Liver (tissue), 8 donors: ENCODE measurements at regions not wholly inside any gene's neighbourhood (a gene's known extent, or its start where the extent isn't known, plus 50 kb on each side); places are given as distances from the start of the nearest gene placed in this dataset.
"Not testable (repeated sequence)": the region's sequence is repeated elsewhere in the genome, so short reads cannot be mapped to it uniquely, and the experiment has no call there.

ENCODE experiments used
- DNase-seq: peaks from one replicate; pipeline ENCODE4 v3.0.0-alpha.2; 2017; ENCODE audit warnings: low spot score
- H3K27ac ChIP-seq, 2 donors: one replicate each; pipeline ENCODE4 v1.7.0; 2013; ENCODE audit warnings: inconsistent platforms in 2 of 2, low read length in 2 of 2, control low read depth in 1 of 2, low read depth in 1 of 2, mild to moderate bottlenecking in 1 of 2
- H3K27me3 ChIP-seq, 4 donors: one replicate each; pipeline versions ENCODE4 v1.6.1 to v1.7.0; 2013; ENCODE audit warnings: low read length in 3 of 4, inconsistent platforms in 1 of 4, mild to moderate bottlenecking in 1 of 4, moderate library complexity in 1 of 4; ENCODE audit not compliant: control insufficient read depth in 4 of 4, insufficient read depth in 4 of 4
- H3K36me3 ChIP-seq, 4 donors: one replicate each; pipeline versions ENCODE4 v1.6.1 to v1.7.0; 2013; ENCODE audit warnings: low read length in 3 of 4, mild to moderate bottlenecking in 3 of 4, low read depth in 1 of 4, moderate library complexity in 1 of 4; ENCODE audit not compliant: control insufficient read depth in 4 of 4, insufficient read depth in 3 of 4
- H3K4me1 ChIP-seq, 4 donors: one replicate each; pipeline versions ENCODE4 v1.6.1 to v1.7.0; 2013; ENCODE audit warnings: low read length in 3 of 4, mild to moderate bottlenecking in 3 of 4, moderate library complexity in 1 of 4; ENCODE audit not compliant: control insufficient read depth in 4 of 4, insufficient read depth in 4 of 4
- H3K4me3 ChIP-seq, 3 donors: one replicate each; pipeline versions ENCODE4 v1.6.1 to v1.7.0; 2013; ENCODE audit warnings: low read length in 3 of 3, control low read depth in 1 of 3, low read depth in 1 of 3, mild to moderate bottlenecking in 1 of 3
- H3K9ac ChIP-seq, 2 donors: one replicate each; pipeline ENCODE4 v1.7.0; 2013; ENCODE audit warnings: low read length in 2 of 2, mild to moderate bottlenecking in 2 of 2, moderate library complexity in 2 of 2, control low read depth in 1 of 2, low read depth in 1 of 2
- H3K9me3 ChIP-seq, 4 donors: one replicate each; pipeline versions ENCODE4 v1.6.1 to v1.7.0; 2013; ENCODE audit warnings: low read length in 3 of 4; ENCODE audit not compliant: control insufficient read depth in 4 of 4
- ATF3 ChIP-seq: IDR thresholded peaks from 2 replicates; pipeline ENCODE4 v1.6.1; 2016; ENCODE audit warnings: antibody characterized with exemption
- CTCF ChIP-seq: fragments of 150-350 bp; IDR thresholded peaks from 2 replicates; pipeline ENCODE4 v1.5.1; 2017; ENCODE audit warnings: improper control_type of control experiment, low read depth, low read length; ENCODE audit not compliant: missing input control
- EGR1 ChIP-seq, 2 donors: IDR thresholded peaks; 2 replicates each; pipeline ENCODE4 v1.6.1; 2016 to 2018; ENCODE audit warnings: antibody characterized with exemption in 2 of 2, low read depth in 2 of 2
- FOXA1 ChIP-seq: IDR thresholded peaks from 2 replicates; pipeline ENCODE4 v1.6.1; 2016; ENCODE audit warnings: antibody characterized with exemption
- GABPA ChIP-seq, 2 donors: IDR thresholded peaks in 1 of 2; conservative IDR thresholded peaks in 1 of 2; 2 replicates each; pipeline ENCODE4 v1.6.1; 2016; ENCODE audit warnings: antibody characterized with exemption in 2 of 2, mild to moderate bottlenecking in 1 of 2, moderate library complexity in 1 of 2
- HNF4A ChIP-seq, 2 donors: conservative IDR thresholded peaks; 2 replicates each; pipeline ENCODE4 v1.6.1; 2016; ENCODE audit warnings: antibody characterized with exemption in 2 of 2, mild to moderate bottlenecking in 2 of 2
- HNF4G ChIP-seq: IDR thresholded peaks from 2 replicates; pipeline ENCODE4 v1.6.1; 2016; ENCODE audit warnings: antibody characterized with exemption
- JUND ChIP-seq, 2 donors: IDR thresholded peaks; 2 replicates each; pipeline ENCODE4 v1.6.1; 2016; ENCODE audit warnings: antibody characterized with exemption in 2 of 2
- MAX ChIP-seq: IDR thresholded peaks from 2 replicates; pipeline ENCODE4 v1.6.1; 2016; ENCODE audit warnings: antibody characterized with exemption
- NR2F2 ChIP-seq: IDR thresholded peaks from 2 replicates; pipeline ENCODE4 v1.6.1; 2016; ENCODE audit warnings: antibody characterized with exemption
- RAD21 ChIP-seq, 2 donors: IDR thresholded peaks; 2 replicates each; pipeline ENCODE4 v1.6.1; 2016; ENCODE audit warnings: antibody characterized with exemption in 2 of 2, mild to moderate bottlenecking in 2 of 2
- RXRA ChIP-seq, 2 donors: IDR thresholded peaks; 2 replicates each; pipeline ENCODE4 v1.6.1; 2017 to 2018; ENCODE audit warnings: antibody characterized with exemption in 2 of 2, mild to moderate bottlenecking in 1 of 2
- SP1 ChIP-seq: IDR thresholded peaks from 2 replicates; pipeline ENCODE4 v1.6.1; 2018; ENCODE audit warnings: antibody characterized with exemption, mild to moderate bottlenecking
- TAF1 ChIP-seq: conservative IDR thresholded peaks from 2 replicates; pipeline ENCODE4 v1.6.1; 2016; ENCODE audit warnings: antibody characterized with exemption, mild to moderate bottlenecking
- YY1 ChIP-seq: IDR thresholded peaks from 2 replicates; pipeline ENCODE4 v1.6.1; 2016; ENCODE audit warnings: antibody characterized with exemption, mild to moderate bottlenecking
- WGBS: extraction: QIAGEN DNeasy Blood & Tissue Kit; methylation state at CpG from one replicate; pipeline ENCODE4 v1.1.7; 2013; 5-methylcytosine and 5-hydroxymethylcytosine counted together
- donor health status: healthy.
- donor health status: healthy.
- donor health status: healthy.
- donor health status: healthy.
- donor health status: healthy.

GRCh38 chr16:88167798-88168556 lies 214.8 kb upstream of the ZNF469 start:
- not testable (repeated sequence) for H3K9ac ChIP-seq, H3K9me3 ChIP-seq, H3K27ac ChIP-seq, H3K27me3 ChIP-seq, H3K4me3 ChIP-seq, H3K36me3 ChIP-seq, H3K4me1 ChIP-seq, DNase-seq
- 49% methylated on average over 22 of the region's 22 CpGs for WGBS

- not testable (repeated sequence) for H3K36me3 ChIP-seq, H3K27me3 ChIP-seq, H3K4me1 ChIP-seq, H3K4me3 ChIP-seq, H3K27ac ChIP-seq, DNase-seq, H3K9ac ChIP-seq, H3K9me3 ChIP-seq
- 42% methylated on average over 6 of the region's 6 CpGs for WGBS
Measured at GRCh38 chr16:88168557-88168949, 214.2 kb upstream of the ZNF469 start.

GRCh38 chr16:88169136-88169830 lies 213.5 kb upstream of the ZNF469 start:
- H3K27me3 ChIP-seq, H3K4me1 ChIP-seq, H3K4me3 ChIP-seq, DNase-seq, H3K27ac ChIP-seq, H3K9me3 ChIP-seq, H3K9ac ChIP-seq, H3K36me3 ChIP-seq: not testable (repeated sequence)
- whole genome bisulfite sequencing: 86% methylated on average over 26 of the region's 26 CpGs

- not testable (repeated sequence) for H3K9ac ChIP-seq, H3K27me3 ChIP-seq, H3K27ac ChIP-seq, H3K4me3 ChIP-seq, H3K36me3 ChIP-seq, DNase-seq, H3K4me1 ChIP-seq, H3K9me3 ChIP-seq
- 87% methylated on average over 8 of the region's 8 CpGs for WGBS
Measured at GRCh38 chr16:88169831-88170165, 213.0 kb upstream of the ZNF469 start.

- TF ChIP-seq GABPA (IDR thresholded peaks at IDR 0.05 in 1 of 2, conservative IDR thresholded peaks at IDR 0.05 in 1 of 2) (no peak), SP1 (no peak), ATF3 (no peak), YY1 (no peak), HNF4A (conservative IDR thresholded peaks at IDR 0.05) (no peak), FOXA1 (no peak), CTCF (no peak), JUND (IDR thresholded peaks at IDR 0.05) (no peak), MAX (no peak), RXRA (IDR thresholded peaks at IDR 0.05) (no peak), NR2F2 (no peak), RAD21 (IDR thresholded peaks at IDR 0.05) (no peak), HNF4G (no peak), EGR1 (IDR thresholded peaks at IDR 0.05; ENCODE audit: low read depth in 2 of 2) (no peak), TAF1 (no peak)
- Histone ChIP-seq H3K4me3 (no peak overlapping the region), H3K9ac (no peak overlapping the region), H3K36me3 (no peaks in the 10 kb centered on the region), H3K9me3 (peaks cover 0 to 3% (median 1%) of the 10 kb centered on the region in 4 donors), H3K27ac (no peak overlapping the region), H3K27me3 (no peaks in the 10 kb centered on the region), H3K4me1 (no peaks in the 10 kb centered on the region)
- no peak for DNase-seq
- WGBS: 73% methylated on average over 17 of the region's 17 CpGs
Measured at GRCh38 chr16:88170528-88170991, 212.2 kb upstream of the ZNF469 start.
